HepG2 (cell line): ENCODE measurements at regions not wholly inside any gene's neighbourhood (a gene's known extent, or its start where the extent isn't known, plus 50 kb on each side); places are given as distances from the start of the nearest gene placed in this dataset.
A peak's percentile ranks its signal among the peaks of the same experiment; 100 is the strongest.

ENCODE experiments used
- ATAC-seq: fragments of 200-7000 bp; cut with Tn5 transposase; 3 replicates; pipeline ENCODE4 v1.9.1; 2020; ENCODE audit warnings: mild to moderate bottlenecking, moderate library complexity
- BruUV-seq: library from RNA; stranded (reverse); fragments of 400-500 nt; replicated peaks from 2 replicates; lab custom pipeline; 2021; lab: Mats Ljungman, UMichigan
- CTCF ChIA-PET: fragments of 300-600 bp; formaldehyde crosslinking; extraction: SDS; loops from one replicate; lab custom pipeline; 2021; ENCODE audit warnings: low total read pairs, inconsistent platforms, low intra/inter-chr PET ratio; lab: Yijun Ruan, JAX
- POLR2A ChIA-PET: fragments of 350-600 bp; sonication (Branson Sonifier 250); formaldehyde crosslinking; loops from one replicate; lab custom pipeline; 2020; ENCODE audit warnings: antibody characterized with exemption, inconsistent platforms; lab: Yijun Ruan, JAX
- DNase-seq: peaks from one replicate; pipeline ENCODE4 v3.0.0-alpha.2; 2015; ENCODE audit warnings: low spot score
- FAIRE-seq: peaks from 3 replicates; lab custom pipeline; 2011; peaks lifted over from hg19 to GRCh38; lab: Jason Lieb, UNC
- H2AFZ ChIP-seq: one replicate; pipeline ENCODE4 v1.6.1; 2011; ENCODE audit warnings: low read length, inconsistent platforms
- H3K27ac ChIP-seq: fragments of 300-600 bp; 3 replicates; pipeline ENCODE4 v1.8.0; 2011; ENCODE audit warnings: mixed run types, mild to moderate bottlenecking, mixed read lengths, low read length, inconsistent platforms; ENCODE audit not compliant: insufficient read depth; ENCODE audit errors: extremely low read length
- H3K27me3 ChIP-seq, 2 experiments: fragments of 200-600 bp in 1 of 2; 2 replicates in 1 of 2; 3 replicates in 1 of 2; pipeline versions ENCODE4 v1.6.0 to v1.8.0; 2011; ENCODE audit warnings: low read length in 2 of 2, mild to moderate bottlenecking in 2 of 2, moderate library complexity in 2 of 2, inconsistent platforms in 1 of 2; ENCODE audit not compliant: insufficient read depth in 2 of 2, control insufficient read depth in 1 of 2
- H3K36me3 ChIP-seq, 2 experiments: fragments of 200-600 bp in 1 of 2; replicated peaks in 1 of 2; 2 replicates in 1 of 2; 3 replicates in 1 of 2; pipeline versions ENCODE4 v1.5.1 to v1.8.0; 2011; ENCODE audit warnings: low read length in 2 of 2, inconsistent platforms in 1 of 2; ENCODE audit not compliant: insufficient read depth in 2 of 2, control insufficient read depth in 1 of 2
- H3K4me1 ChIP-seq: 2 replicates; pipeline ENCODE4 v1.5.1; 2012; ENCODE audit warnings: low read length, inconsistent platforms; ENCODE audit not compliant: insufficient read depth
- H3K4me2 ChIP-seq: 2 replicates; pipeline ENCODE4 v1.6.0; 2011; ENCODE audit warnings: low read depth, low read length, inconsistent platforms
- H3K4me3 ChIP-seq, 3 experiments: fragments of 200-600 bp in 1 of 3; sonication (generic), shearing (Covaris generic) in 1 of 3; replicated peaks in 1 of 3; 2 replicates each; pipeline ENCODE4 v1.5.1; 2011 to 2016; ENCODE audit warnings: low read length in 3 of 3, inconsistent platforms in 2 of 3, low read depth in 2 of 3, mild to moderate bottlenecking in 2 of 3, control low read depth in 1 of 3, mixed read lengths in 1 of 3; ENCODE audit not compliant: insufficient read depth in 1 of 3
- H3K79me2 ChIP-seq: one replicate; pipeline ENCODE4 v1.6.1; 2011; ENCODE audit warnings: low read length, inconsistent platforms; ENCODE audit not compliant: insufficient read depth
- H3K9ac ChIP-seq: 2 replicates; pipeline ENCODE4 v1.6.0; 2011; ENCODE audit warnings: mild to moderate bottlenecking, low read depth, low read length, inconsistent platforms; ENCODE audit not compliant: insufficient read depth
- H3K9me3 ChIP-seq: 2 replicates; pipeline ENCODE4 v1.5.1; 2012; ENCODE audit warnings: mild to moderate bottlenecking, low read length
- H4K20me1 ChIP-seq: 2 replicates; pipeline ENCODE4 v1.6.0; 2011; ENCODE audit warnings: inconsistent platforms, mild to moderate bottlenecking, low read length, moderate library complexity; ENCODE audit not compliant: insufficient read depth
- CC2D1A ChIP-seq: sonication (generic); formaldehyde crosslinking; IDR thresholded peaks from 2 replicates; pipeline ENCODE4 v1.8.1; 2023; ENCODE audit warnings: mild to moderate bottlenecking, missing genetic modification reagents
- HNRNPLL ChIP-seq: fragments of 200-400 bp; formaldehyde crosslinking; IDR thresholded peaks from 2 replicates; pipeline ENCODE4 v1.6.1; 2017; ENCODE audit warnings: mild to moderate bottlenecking, low read depth, low read length; ENCODE audit not compliant: poor library complexity, severe bottlenecking
- KDM2A ChIP-seq: sonication (generic); formaldehyde crosslinking; IDR thresholded peaks from 2 replicates; pipeline ENCODE4 v1.4.0; 2020; ENCODE audit warnings: low read depth, missing genetic modification reagents, borderline replicate concordance
- RAD21 ChIP-seq: fragments of 450-650 bp; formaldehyde crosslinking; IDR thresholded peaks from 2 replicates; pipeline ENCODE4 v1.5.0; 2020; ENCODE audit warnings: mild to moderate bottlenecking
- RFX5 ChIP-seq: IDR thresholded peaks from 2 replicates; pipeline ENCODE4 v1.6.1; 2011; ENCODE audit warnings: low read depth, low read length, improper control_type of control experiment
- SPEN ChIP-seq: sonication (generic); formaldehyde crosslinking; IDR thresholded peaks from 2 replicates; pipeline ENCODE4 v1.5.1; 2020; ENCODE audit warnings: low read depth, mild to moderate bottlenecking, missing genetic modification reagents
- SRSF9 ChIP-seq: fragments of 200-400 bp; formaldehyde crosslinking; IDR thresholded peaks from 2 replicates; pipeline ENCODE4 v1.6.1; 2018; ENCODE audit warnings: borderline replicate concordance, mild to moderate bottlenecking, low read depth, low read length; ENCODE audit not compliant: insufficient read depth, poor library complexity, severe bottlenecking
- STAG1 ChIP-seq: sonication (generic); formaldehyde crosslinking; IDR thresholded peaks from 2 replicates; pipeline ENCODE4 v1.4.0; 2020; ENCODE audit warnings: missing genetic modification reagents
- XRCC5 ChIP-seq: fragments of 200-400 bp; formaldehyde crosslinking; optimal IDR thresholded peaks from 2 replicates; pipeline ENCODE3; 2017; ENCODE audit warnings: mild to moderate bottlenecking, low read length
- ZNF263 ChIP-seq: sonication (generic); formaldehyde crosslinking; IDR thresholded peaks from 2 replicates; pipeline ENCODE4 v1.4.0; 2020; ENCODE audit warnings: missing genetic modification reagents
- ZNF343 ChIP-seq: sonication (generic); formaldehyde crosslinking; IDR thresholded peaks from 2 replicates; pipeline ENCODE4 v1.4.0; 2020; ENCODE audit warnings: mild to moderate bottlenecking, missing genetic modification reagents
- ZNF678 ChIP-seq: sonication (generic); formaldehyde crosslinking; IDR thresholded peaks from 2 replicates; pipeline ENCODE4 v1.4.0; 2020; ENCODE audit warnings: mild to moderate bottlenecking, missing genetic modification reagents
- WGBS: methylation state at CpG from one replicate; pipeline ENCODE4 v1.1.6; 2017; ENCODE audit warnings: low lambda C conversion rate; 5-methylcytosine and 5-hydroxymethylcytosine counted together
- in situ Hi-C: cut with HindIII; loops from 2 replicates; pipeline ENCODE4 v1.10.0; 2017; ENCODE audit warnings: low pct_unique_long_range_greater_than_20kb; ENCODE audit not compliant: extremely low pct_ligation_motif_present
- intact Hi-C: fragments of 100-400 bp; cut with micrococcal nuclease; formaldehyde crosslinking; loops from one replicate; pipeline ENCODE4 v1.10.0; 2022; ENCODE audit not compliant: unreplicated experiment
- TF ChIP-seq, protein P1 (sequence below): sonication (generic); formaldehyde crosslinking; conservative IDR thresholded peaks from 2 replicates; pipeline ENCODE4 v1.8.0; 2022; ENCODE audit warnings: mild to moderate bottlenecking, moderate library complexity, missing genetic modification reagents
- TF ChIP-seq, protein P2 (sequence below): sonication (generic); formaldehyde crosslinking; IDR thresholded peaks from 2 replicates; pipeline ENCODE4 v1.8.1; 2023; ENCODE audit warnings: missing genetic modification reagents, mild to moderate bottlenecking, borderline replicate concordance
- TF ChIP-seq, protein P3 (sequence below): sonication (generic); formaldehyde crosslinking; IDR thresholded peaks from 2 replicates; pipeline ENCODE4 v1.5.0; 2020; ENCODE audit warnings: mild to moderate bottlenecking, missing genetic modification reagents, moderate library complexity
- TF ChIP-seq, protein P4 (sequence below): sonication (generic); formaldehyde crosslinking; IDR thresholded peaks from 2 replicates; pipeline ENCODE4 v1.4.0; 2020; ENCODE audit warnings: missing genetic modification reagents, low read depth, mild to moderate bottlenecking, borderline replicate concordance

DNA sequence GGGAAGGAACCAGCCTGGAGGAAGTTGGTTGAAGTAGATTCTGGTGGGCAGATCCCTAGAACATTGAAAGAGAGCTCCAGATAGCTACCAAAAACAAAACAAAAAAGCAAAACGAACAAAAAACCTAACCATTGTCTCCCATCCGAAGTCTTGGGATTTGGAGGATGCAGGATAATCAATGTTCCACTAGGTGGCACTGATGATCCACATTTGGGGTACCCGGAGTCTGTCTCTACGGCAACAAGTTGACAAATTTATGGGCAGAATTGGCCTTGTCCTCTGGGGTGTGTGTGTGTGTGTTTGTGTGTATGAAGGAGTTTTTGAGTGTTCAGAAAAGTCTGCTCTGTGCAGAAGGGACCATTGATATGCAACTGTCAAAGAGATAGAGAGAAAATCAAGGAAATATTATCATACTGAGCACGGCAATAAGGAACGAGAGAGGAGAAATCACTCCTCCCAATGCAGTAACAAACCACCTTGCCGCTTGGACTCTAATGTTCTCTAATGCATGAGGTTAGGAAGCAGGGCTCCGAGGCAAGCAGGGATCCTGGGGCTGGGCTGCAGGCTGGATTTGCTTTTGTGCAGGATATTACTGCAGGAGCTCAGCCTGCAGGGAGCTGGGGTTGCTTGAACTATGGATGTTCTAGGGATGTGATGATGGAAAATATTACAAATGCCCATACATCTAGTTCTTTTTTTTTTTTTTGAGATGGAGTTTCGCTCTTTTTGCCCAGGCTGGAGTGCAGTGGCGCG lies 59.8 kb upstream of the KLHL25 start (continued):
- TF ChIP-seq RFX5: no peak
- no peak for TF ChIP-seq SRSF9
- no peak for TF ChIP-seq ZNF678
- TF ChIP-seq RAD21 (CRISPR knock-in tag): peak; percentile 80
- TF ChIP-seq, protein P1, sequence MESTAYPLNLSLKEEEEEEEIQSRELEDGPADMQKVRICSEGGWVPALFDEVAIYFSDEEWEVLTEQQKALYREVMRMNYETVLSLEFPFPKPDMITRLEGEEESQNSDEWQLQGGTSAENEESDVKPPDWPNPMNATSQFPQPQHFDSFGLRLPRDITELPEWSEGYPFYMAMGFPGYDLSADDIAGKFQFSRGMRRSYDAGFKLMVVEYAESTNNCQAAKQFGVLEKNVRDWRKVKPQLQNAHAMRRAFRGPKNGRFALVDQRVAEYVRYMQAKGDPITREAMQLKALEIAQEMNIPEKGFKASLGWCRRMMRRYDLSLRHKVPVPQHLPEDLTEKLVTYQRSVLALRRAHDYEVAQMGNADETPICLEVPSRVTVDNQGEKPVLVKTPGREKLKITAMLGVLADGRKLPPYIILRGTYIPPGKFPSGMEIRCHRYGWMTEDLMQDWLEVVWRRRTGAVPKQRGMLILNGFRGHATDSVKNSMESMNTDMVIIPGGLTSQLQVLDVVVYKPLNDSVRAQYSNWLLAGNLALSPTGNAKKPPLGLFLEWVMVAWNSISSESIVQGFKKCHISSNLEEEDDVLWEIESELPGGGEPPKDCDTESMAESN (CRISPR knock-in tag): no peak
- peak; percentile 84 for TF ChIP-seq STAG1 (CRISPR knock-in tag)
- TF ChIP-seq ZNF263: no peak
- TF ChIP-seq, all 625 proteins: peak for 6

DNA sequence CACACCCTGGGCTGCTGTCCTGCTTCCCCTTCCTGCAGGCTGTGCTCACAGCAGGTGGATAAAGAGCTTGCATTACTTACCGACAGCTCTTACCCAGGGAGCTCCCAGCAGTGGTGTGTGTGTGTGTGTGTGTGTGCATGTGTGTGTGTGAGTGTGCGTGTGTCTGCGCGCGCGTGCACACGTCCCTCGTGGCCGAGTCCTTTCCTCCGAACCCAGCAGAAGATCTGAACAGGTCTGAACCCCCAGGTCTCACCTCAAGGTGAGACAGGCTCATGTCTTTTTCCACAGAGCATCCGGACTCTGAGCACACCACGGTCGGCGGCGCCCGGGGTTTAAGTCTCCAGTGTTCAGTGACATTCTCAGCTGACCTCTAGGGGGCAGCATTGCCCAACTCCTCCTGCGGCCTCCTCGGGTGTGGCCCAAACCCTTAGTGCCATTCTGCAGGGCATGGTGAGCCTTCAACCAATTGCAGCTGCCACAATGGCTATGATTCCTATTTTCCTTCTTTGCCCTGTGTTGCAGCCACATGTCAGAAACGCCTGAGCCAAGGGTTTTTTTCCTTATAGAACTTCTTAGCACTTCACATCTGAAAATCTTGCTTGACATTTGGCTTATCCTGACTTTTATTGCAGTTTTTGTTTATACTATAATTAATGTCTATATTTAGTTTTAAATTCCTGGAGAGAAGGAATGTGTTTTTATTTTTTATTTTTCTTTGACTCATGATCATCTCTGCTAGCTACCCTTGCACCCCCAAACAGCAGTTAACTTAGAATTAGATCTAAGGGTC lies 64.1 kb upstream of the KLHL25 start:
- ATAC-seq (peak; percentile 96), FAIRE-seq (peak; percentile 57), DNase-seq (peak; percentile 34)
- 0% methylated on average over 3 of the region's 19 CpGs for WGBS
- no TSS peak for BruUV-seq
- CTCF ChIA-PET: no interaction called here
- no peak overlapping the region for H2AFZ ChIP-seq
- intact Hi-C loops: no loop called here
- H3K4me1 ChIP-seq: no peaks in the 10 kb centered on the region
- H3K36me3 ChIP-seq: no peaks in the 10 kb centered on the region
- POLR2A ChIA-PET: no interaction called here
- no peak overlapping the region for H3K27ac ChIP-seq
- in situ Hi-C loops: loop anchor here (25.0 kb wide), 2 partner anchors 754 to 1054 kb away; no protein-coding TSS in a partner anchor
- peak overlapping the region; percentile 20; the same call in 1 of the 2 replicates for H3K4me2 ChIP-seq
- no peak overlapping the region; a peak in 1 of 6 replicates for H3K4me3 ChIP-seq
- H3K9me3 ChIP-seq: no peaks in the 10 kb centered on the region
- no peaks in the 10 kb centered on the region for H4K20me1 ChIP-seq
- H3K79me2 ChIP-seq: no peaks in the 10 kb centered on the region
- H3K27me3 ChIP-seq: peaks cover 0 to 1% of the 10 kb centered on the region in 2 experiments; a peak in 1 of 5 replicates
- H3K9ac ChIP-seq: no peak overlapping the region
- TF ChIP-seq KDM2A (CRISPR knock-in tag): 0 out of 2 replicates have a peak, but pooled peaks have one; percentile 46
- TF ChIP-seq, protein P2, sequence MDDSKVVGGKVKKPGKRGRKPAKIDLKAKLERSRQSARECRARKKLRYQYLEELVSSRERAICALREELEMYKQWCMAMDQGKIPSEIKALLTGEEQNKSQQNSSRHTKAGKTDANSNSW: no peak
- TF ChIP-seq STAG1 (CRISPR knock-in tag): peak; percentile 73
- TF ChIP-seq, protein P3, sequence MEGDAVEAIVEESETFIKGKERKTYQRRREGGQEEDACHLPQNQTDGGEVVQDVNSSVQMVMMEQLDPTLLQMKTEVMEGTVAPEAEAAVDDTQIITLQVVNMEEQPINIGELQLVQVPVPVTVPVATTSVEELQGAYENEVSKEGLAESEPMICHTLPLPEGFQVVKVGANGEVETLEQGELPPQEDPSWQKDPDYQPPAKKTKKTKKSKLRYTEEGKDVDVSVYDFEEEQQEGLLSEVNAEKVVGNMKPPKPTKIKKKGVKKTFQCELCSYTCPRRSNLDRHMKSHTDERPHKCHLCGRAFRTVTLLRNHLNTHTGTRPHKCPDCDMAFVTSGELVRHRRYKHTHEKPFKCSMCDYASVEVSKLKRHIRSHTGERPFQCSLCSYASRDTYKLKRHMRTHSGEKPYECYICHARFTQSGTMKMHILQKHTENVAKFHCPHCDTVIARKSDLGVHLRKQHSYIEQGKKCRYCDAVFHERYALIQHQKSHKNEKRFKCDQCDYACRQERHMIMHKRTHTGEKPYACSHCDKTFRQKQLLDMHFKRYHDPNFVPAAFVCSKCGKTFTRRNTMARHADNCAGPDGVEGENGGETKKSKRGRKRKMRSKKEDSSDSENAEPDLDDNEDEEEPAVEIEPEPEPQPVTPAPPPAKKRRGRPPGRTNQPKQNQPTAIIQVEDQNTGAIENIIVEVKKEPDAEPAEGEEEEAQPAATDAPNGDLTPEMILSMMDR (CRISPR knock-in tag): peak; percentile 87
- TF ChIP-seq SPEN: no peak
- peak; percentile 26 for TF ChIP-seq HNRNPLL
- TF ChIP-seq ZNF343 (CRISPR knock-in tag): no peak
- TF ChIP-seq CC2D1A (CRISPR knock-in tag): no peak
- peak; percentile 43; the same call in 1 of the 2 replicates for TF ChIP-seq RAD21 (CRISPR knock-in tag)
- TF ChIP-seq, protein P4, sequence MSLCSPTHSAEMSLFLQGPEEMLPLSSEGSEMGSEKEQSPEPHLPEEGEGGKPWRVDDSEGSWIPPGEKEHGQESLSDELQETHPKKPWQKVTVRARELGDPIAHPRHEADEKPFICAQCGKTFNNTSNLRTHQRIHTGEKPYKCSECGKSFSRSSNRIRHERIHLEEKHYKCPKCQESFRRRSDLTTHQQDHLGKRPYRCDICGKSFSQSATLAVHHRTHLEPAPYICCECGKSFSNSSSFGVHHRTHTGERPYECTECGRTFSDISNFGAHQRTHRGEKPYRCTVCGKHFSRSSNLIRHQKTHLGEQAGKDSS (CRISPR knock-in tag): no peak
- peak; percentile 51 for TF ChIP-seq XRCC5
